Mesodermal cell (in vitro differentiated cells): ENCODE measurements at regions not wholly inside any gene's neighbourhood (a gene's known extent, or its start where the extent isn't known, plus 50 kb on each side); places are given as distances from the start of the nearest gene placed in this dataset.
"Not testable (repeated sequence)": the region's sequence is repeated elsewhere in the genome, so short reads cannot be mapped to it uniquely, and the experiment has no call there.

ENCODE experiments used
- H3K27ac ChIP-seq: 2 replicates; pipeline ENCODE4 v1.7.0; 2013; ENCODE audit warnings: mild to moderate bottlenecking, low read depth, low read length, moderate library complexity; ENCODE audit not compliant: severe bottlenecking
- H3K36me3 ChIP-seq: 2 replicates; pipeline ENCODE4 v1.7.1; 2013; ENCODE audit warnings: mild to moderate bottlenecking, low read length, moderate library complexity; ENCODE audit not compliant: control insufficient read depth, insufficient read depth
- H3K4me1 ChIP-seq: one replicate; pipeline ENCODE4 v1.7.1; 2013; ENCODE audit warnings: mild to moderate bottlenecking, low read length; ENCODE audit not compliant: insufficient read depth, control insufficient read depth, poor library complexity, severe bottlenecking
- H3K4me3 ChIP-seq: 2 replicates; pipeline ENCODE4 v1.7.0; 2013; ENCODE audit warnings: low read length, control low read depth, mild to moderate bottlenecking; ENCODE audit not compliant: insufficient read depth, poor library complexity, severe bottlenecking; ENCODE audit errors: extremely low read depth
- H3K9me3 ChIP-seq: 2 replicates; pipeline ENCODE4 v1.7.1; 2013; ENCODE audit warnings: mild to moderate bottlenecking, low read length, moderate library complexity; ENCODE audit not compliant: control insufficient read depth
- WGBS, 2 experiments: methylation state at CpG; one replicate each; pipeline ENCODE4 v1.1.5; 2013; ENCODE audit warnings: missing lambda C conversion rate in 2 of 2; ENCODE audit not compliant: insufficient coverage in 2 of 2; 5-methylcytosine and 5-hydroxymethylcytosine counted together

DNA sequence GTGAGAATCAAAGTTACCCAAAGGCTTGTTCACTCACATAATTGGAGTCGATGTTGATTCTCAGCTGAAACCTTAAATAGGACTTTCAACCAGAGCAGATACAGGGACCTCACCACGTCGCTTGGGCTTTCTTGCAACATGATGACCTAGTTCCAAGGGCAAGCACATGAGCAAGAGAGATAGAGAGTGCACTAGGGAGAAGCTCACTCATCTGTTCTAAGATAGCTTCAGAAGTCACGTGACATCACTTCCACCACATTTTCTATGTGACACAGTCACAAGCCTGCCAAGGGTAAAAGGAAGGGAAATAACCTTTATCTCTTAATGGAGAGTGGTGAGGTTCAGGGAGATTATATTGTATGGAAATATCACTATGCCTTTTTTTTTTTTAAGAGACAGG lies 470.1 kb upstream of the PLXNA2 start:
- 100% methylated on average over 1 to 3 of the region's 4 CpGs for WGBS, 2 experiments
- no peaks in the 10 kb centered on the region for H3K9me3 ChIP-seq
- no peaks in the 10 kb centered on the region for H3K4me1 ChIP-seq
- H3K36me3 ChIP-seq: no peaks in the 10 kb centered on the region
- no peak overlapping the region for H3K4me3 ChIP-seq
- H3K27ac ChIP-seq: no peak overlapping the region

- WGBS, 2 experiments: 75 to 92% methylated on average over 4 to 5 of the region's 5 CpGs
- H3K4me1 ChIP-seq: no peaks in the 10 kb centered on the region
- no peaks in the 10 kb centered on the region for H3K36me3 ChIP-seq
- no peak overlapping the region for H3K27ac ChIP-seq
- H3K4me3 ChIP-seq: no peak overlapping the region
- no peaks in the 10 kb centered on the region for H3K9me3 ChIP-seq
These were observed 473.3 kb upstream of the PLXNA2 start for GRCh38 chr1:208717525-208717924.

- Histone ChIP-seq H3K4me1 (no peaks in the 10 kb centered on the region), H3K36me3 (no peaks in the 10 kb centered on the region), H3K27ac (no peak overlapping the region), H3K9me3 (no peaks in the 10 kb centered on the region), H3K4me3 (no peak overlapping the region)
These were observed 478.4 kb upstream of the PLXNA2 start for GRCh38 chr1:208722592-208722991.

GRCh38 chr1:208724079-208724478 lies 479.9 kb upstream of the PLXNA2 start:
- Histone ChIP-seq H3K9me3 (no peaks in the 10 kb centered on the region), H3K4me1 (no peaks in the 10 kb centered on the region), H3K36me3 (no peaks in the 10 kb centered on the region), H3K4me3 (no peak overlapping the region), H3K27ac (no peak overlapping the region)
- 100% methylated on average over 1 of the region's 1 CpG; no CpG with 5 or more reads in 1 of the 2 experiments for WGBS, 2 experiments

GRCh38 chr1:208728815-208729214 lies 484.6 kb upstream of the PLXNA2 start:
- WGBS, 2 experiments: no CpG with 5 or more reads among the region's 1 CpG

DNA sequence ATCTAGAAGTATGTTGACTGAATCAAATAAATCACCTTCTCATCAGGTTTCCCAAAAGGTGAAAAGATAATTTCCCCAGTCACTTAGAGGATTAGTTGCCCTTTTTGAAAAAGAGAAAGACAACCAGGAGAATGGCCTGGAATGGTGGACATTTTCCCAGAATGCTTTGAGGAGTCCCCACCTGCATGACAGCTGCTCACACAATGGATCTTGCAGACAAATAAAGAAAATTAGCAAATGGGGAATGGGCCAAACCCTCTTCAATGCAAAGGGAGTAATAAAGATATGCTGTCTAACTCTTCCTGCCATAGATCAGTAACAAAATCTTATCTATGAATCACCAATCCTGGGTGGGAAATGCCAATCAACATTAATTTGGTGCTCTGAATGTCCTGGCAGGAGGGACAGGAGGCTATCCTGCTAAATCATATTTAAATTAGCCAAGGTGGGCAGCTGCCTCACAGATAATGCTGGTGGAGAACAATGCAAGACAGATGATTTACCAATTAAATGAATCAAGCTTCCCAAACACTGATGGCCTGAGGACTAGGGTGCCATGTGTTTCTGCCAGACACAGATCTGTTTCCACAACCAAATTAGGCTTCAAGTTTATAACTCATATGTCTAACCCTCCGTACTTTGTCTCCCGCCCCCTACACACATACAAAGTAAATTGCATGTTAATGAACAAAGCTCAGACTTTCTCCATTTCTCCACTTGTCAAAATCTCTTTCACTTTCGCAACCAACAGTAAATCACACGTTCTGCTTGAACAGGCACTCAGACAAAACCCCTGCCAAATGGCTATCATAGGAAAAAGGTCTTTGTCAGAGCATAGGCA lies 488.0 kb upstream of the PLXNA2 start:
- Histone ChIP-seq H3K4me1 (no peaks in the 10 kb centered on the region), H3K36me3 (no peaks in the 10 kb centered on the region), H3K27ac (no peak overlapping the region), H3K9me3 (no peaks in the 10 kb centered on the region), H3K4me3 (no peak overlapping the region)
- 75 to 94% methylated on average over 3 to 4 of the region's 4 CpGs for WGBS, 2 experiments

More at GRCh38 chr1:208728815-208729214, 484.6 kb upstream of the PLXNA2 start:
- H3K9me3 ChIP-seq: no peaks in the 10 kb centered on the region
- no peaks in the 10 kb centered on the region for H3K4me1 ChIP-seq
- H3K27ac ChIP-seq: no peak overlapping the region
- H3K36me3 ChIP-seq: no peaks in the 10 kb centered on the region
- H3K4me3 ChIP-seq: no peak overlapping the region

DNA sequence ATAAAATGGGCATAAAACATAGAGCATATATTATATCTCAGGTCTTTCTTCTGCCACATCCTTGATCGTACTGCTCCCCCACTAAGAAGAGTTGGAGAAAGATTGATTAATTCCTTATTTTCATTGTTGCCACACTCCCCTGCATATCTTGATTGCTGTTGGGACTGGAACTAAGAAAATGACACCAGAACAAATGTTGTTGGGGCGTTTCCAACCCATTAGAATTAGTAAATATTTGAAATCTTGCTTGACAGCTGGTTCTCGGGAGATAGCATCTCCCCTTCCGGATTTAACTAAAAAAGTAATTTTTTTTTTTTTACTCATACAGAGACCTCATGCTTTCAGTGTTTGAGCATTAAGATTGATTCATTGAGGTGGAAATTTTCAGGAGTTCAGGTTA lies 493.0 kb upstream of the PLXNA2 start:
- Histone ChIP-seq H3K4me3 (no peak overlapping the region), H3K36me3 (no peaks in the 10 kb centered on the region), H3K27ac (no peak overlapping the region), H3K4me1 (no peaks in the 10 kb centered on the region), H3K9me3 (no peaks in the 10 kb centered on the region)
- WGBS, 2 experiments: 88% methylated on average over 1 of the region's 4 CpGs; no CpG with 5 or more reads in 1 of the 2 experiments

GRCh38 chr1:208737922-208738321 lies 493.7 kb upstream of the PLXNA2 start:
- 90% methylated on average over 3 of the region's 4 CpGs for WGBS, 2 experiments
- Histone ChIP-seq H3K4me3 (no peak overlapping the region), H3K36me3 (no peaks in the 10 kb centered on the region), H3K9me3 (no peaks in the 10 kb centered on the region), H3K27ac (no peak overlapping the region), H3K4me1 (no peaks in the 10 kb centered on the region)

DNA sequence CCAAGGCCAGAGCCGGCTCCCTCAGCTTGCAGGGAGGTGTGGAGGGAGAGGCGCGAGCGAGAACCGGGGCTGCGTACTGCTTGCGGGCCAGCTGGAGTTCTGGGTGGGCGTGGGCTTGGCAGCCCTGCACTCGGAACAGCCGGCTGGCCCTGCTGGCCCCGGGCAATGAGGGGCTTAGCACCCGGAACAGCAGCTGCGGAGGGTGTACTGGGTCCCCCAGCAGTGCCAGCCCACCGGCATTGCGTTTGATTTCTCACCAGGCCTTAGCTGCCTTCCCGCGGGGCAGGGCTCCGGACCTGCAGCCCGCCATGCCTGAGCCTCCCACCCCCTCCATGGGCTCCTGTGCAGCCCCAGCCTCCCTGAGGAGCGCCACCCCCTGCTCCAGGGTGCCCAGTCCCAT lies 495.5 kb upstream of the PLXNA2 start:
- H3K27ac ChIP-seq, H3K9me3 ChIP-seq, H3K4me3 ChIP-seq, H3K36me3 ChIP-seq, H3K4me1 ChIP-seq: not testable (repeated sequence)
- 98% methylated on average over 9 to 14 of the region's 20 CpGs for WGBS, 2 experiments

GRCh38 chr1:208741296-208741695 lies 497.1 kb upstream of the PLXNA2 start:
- Histone ChIP-seq H3K27ac (no peak overlapping the region), H3K4me1 (no peaks in the 10 kb centered on the region), H3K36me3 (no peaks in the 10 kb centered on the region), H3K9me3 (no peaks in the 10 kb centered on the region), H3K4me3 (no peak overlapping the region)
- 77 to 94% methylated on average over 1 to 2 of the region's 3 CpGs for WGBS, 2 experiments

DNA sequence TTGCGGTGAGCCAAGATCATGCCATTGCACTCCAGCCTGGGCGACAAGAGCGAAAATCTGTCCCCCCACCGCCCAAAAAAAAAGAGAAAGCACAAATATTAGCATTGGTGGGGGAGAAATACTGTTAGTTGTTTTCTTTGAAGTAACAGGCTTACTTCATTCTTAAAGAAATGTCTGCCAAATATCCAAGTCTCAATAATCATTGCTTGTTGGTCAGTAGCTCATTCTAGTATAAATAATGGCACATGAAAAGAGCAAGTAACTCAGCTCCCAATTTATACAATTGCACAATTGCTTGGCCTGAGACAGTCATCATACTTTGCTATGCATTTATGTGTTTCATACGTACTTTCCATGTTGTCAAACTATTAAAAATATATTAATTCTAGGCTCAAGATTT lies 499.2 kb upstream of the PLXNA2 start:
- no peaks in the 10 kb centered on the region for H3K4me1 ChIP-seq
- H3K4me3 ChIP-seq: no peak overlapping the region
- WGBS, 2 experiments: 100% methylated on average over 1 of the region's 5 CpGs; no CpG with 5 or more reads in 1 of the 2 experiments
- H3K36me3 ChIP-seq: no peaks in the 10 kb centered on the region
- no peaks in the 10 kb centered on the region for H3K9me3 ChIP-seq
- no peak overlapping the region for H3K27ac ChIP-seq
